Stimulated activated CD8-positive, alpha-beta memory T cell treated with anti-CD3 and anti-CD28 coated beads, Interleukin-15, amount 100 ng/mL, for 1 hour (primary cell): ENCODE measurements at regions not wholly inside any gene's neighbourhood (a gene's known extent, or its start where the extent isn't known, plus 50 kb on each side); places are given as distances from the start of the nearest gene placed in this dataset.

Experiments used
- DNase-seq: peaks from one replicate; pipeline ENCODE4 v3.0.0-alpha.2; 2020; ENCODE audit warnings: low read depth

DNA sequence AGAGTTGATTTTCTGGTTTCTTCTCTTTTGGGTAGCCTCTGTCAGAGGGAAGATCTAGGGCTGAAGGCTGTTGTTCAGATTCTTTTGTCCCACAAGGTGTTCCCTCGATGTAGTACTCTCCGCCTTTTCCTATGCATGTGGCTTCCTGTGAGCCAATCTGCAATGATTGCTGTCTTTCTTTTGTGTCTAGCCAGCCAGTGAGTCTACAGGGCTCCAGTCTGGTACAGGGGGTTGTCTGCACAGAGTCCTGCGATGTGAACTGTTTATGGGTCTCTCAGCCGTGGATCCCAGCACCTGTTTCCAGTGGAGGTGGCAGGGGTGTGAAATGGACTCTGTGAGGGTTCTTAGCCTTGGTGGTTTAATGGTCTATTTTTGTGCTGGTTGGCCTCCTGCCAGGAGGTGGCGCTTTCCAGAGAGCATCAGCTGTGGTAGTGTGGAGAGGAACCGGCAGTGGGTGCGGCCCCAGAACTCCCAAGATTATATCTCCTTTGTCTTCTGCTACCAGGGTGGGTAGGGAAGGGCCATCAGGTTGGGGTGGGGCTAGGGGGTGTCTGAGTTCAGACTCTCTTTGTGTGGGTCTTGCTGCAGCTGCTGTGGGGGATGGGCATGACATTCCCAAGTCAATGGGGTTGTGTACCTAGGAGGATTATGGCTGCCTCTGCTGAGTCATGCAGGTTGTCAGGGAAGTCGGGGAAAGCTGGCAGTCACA is 81.3 kb upstream of the C21orf91 start:
- DNase-seq = no peak

DNA sequence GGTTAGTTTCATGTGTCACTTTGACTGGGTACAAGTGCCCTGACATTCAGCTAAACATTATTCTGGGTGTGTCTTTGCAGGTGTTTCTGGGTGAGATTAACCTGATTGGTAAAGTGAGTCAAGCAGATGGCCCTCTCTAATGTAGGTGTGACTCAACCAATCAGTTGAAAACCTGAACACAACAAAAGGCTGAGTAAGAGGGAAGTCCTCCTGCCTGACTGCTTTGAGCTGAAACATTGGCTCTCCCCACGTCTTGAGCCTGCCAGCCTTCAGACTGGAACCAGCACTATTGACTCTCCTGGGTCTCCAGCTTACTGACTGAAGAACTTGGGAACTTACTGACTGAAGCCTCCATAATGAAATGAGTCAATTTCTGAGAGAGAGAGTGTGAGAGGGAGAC is 70.0 kb upstream of the C21orf91 start:
- no peak for DNase-seq

DNA sequence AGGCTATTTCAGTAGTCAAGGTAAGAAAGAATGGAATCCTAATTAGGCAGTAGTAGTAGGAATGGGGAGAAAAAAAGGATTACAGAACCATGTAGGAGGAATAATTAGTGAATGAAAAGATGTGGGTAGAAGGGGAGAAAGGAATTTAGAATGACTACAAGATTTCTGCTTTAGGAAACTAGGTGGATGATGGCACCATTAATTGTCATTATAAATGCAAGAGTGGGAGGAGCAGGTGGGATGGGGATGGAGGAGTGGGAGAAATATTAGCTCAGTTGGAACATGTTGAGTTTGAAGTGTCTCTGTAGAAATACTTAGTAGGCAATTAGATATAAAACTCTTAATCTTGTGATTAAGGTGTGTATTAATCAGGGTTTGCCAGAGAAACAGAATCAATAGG is 50.0 kb upstream of the C21orf91 start:
- no peak for DNase-seq
